ENCODE measurements at regions not wholly inside any gene's neighbourhood (a gene's known extent, or its start where the extent isn't known, plus 50 kb on each side); places are given as distances from the start of the nearest gene placed in this dataset.

DNA sequence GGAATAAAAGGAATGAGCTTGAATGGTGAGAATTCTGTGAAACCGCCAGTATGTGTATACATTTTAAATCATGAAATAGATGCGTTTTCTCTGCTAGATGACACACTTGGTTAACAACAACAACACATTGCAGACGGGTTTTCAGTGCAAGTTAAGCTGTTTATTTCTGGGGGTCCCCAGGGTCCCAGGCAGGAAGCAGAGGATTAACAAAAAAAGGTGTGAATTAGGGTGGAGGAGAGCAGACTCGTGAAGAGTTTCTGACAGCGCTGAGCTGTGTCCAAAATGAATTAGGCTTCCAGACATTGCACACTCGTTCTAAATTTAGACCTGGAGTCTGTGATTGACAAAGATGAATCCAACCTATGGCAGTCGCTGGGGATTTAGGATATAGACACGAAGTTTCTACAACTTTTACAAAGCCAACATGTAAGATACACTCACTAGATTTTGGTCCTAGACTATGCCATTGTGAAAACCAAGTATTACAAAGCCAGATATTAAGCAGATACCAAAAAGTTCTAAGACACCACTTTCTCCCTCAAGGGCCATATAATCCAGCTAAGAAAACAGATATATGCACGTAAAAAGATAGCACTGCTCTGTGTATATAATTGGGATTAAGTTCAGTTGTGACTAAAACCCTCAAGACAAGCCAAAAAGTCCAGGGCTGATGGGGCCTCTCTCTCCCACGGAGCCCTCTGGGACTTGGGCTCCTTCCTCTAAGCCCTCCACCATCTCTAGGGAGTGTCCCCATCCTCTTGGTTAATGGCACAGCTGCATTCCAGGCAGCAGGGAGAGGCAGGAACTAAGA, 120.2 kb downstream of the ACAA2 start:
- TF ChIP-seq, protein P1, sequence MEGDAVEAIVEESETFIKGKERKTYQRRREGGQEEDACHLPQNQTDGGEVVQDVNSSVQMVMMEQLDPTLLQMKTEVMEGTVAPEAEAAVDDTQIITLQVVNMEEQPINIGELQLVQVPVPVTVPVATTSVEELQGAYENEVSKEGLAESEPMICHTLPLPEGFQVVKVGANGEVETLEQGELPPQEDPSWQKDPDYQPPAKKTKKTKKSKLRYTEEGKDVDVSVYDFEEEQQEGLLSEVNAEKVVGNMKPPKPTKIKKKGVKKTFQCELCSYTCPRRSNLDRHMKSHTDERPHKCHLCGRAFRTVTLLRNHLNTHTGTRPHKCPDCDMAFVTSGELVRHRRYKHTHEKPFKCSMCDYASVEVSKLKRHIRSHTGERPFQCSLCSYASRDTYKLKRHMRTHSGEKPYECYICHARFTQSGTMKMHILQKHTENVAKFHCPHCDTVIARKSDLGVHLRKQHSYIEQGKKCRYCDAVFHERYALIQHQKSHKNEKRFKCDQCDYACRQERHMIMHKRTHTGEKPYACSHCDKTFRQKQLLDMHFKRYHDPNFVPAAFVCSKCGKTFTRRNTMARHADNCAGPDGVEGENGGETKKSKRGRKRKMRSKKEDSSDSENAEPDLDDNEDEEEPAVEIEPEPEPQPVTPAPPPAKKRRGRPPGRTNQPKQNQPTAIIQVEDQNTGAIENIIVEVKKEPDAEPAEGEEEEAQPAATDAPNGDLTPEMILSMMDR (IDR thresholded peaks at IDR 0.05; ENCODE audit: low read depth, low read length): no peak
- TF ChIP-seq EZH2phosphoT487 (IDR thresholded peaks at IDR 0.05; ENCODE audit: low read depth): no peak
